Transverse colon (tissue), 4 donors: ENCODE measurements at regions not wholly inside any gene's neighbourhood (a gene's known extent, or its start where the extent isn't known, plus 50 kb on each side); places are given as distances from the start of the nearest gene placed in this dataset.

ENCODE experiments used
- EP300 ChIP-seq: sonication (generic); formaldehyde crosslinking; IDR thresholded peaks from one replicate; pipeline ENCODE4 v1.6.1; 2017; ENCODE audit warnings: antibody characterized with exemption, low read depth
- POLR2A ChIP-seq: fragments of 450-650 bp; IDR thresholded peaks from one replicate; pipeline ENCODE4 v1.6.1; 2016; ENCODE audit warnings: antibody characterized with exemption, mild to moderate bottlenecking, moderate library complexity
- POLR2AphosphoS5 ChIP-seq, 3 donors: sonication (generic); formaldehyde crosslinking; IDR thresholded peaks; one replicate each; pipeline ENCODE4 v1.6.1; 2016; ENCODE audit warnings: antibody characterized with exemption in 3 of 3
- TF ChIP-seq, protein P1 (sequence below), 5 experiments: fragments of 200-600 bp in 3 of 5; fragments of 450-650 bp in 2 of 5; sonication (generic) in 3 of 5; IDR thresholded peaks; 1 replicate in 2 of 5; 2 replicates in 3 of 5; pipeline ENCODE4 v1.5.1; 2016 to 2017; ENCODE audit warnings: antibody characterized with exemption in 5 of 5, inconsistent platforms in 3 of 5, mild to moderate bottlenecking in 2 of 5, moderate library complexity in 1 of 5

- TF ChIP-seq, protein P1, sequence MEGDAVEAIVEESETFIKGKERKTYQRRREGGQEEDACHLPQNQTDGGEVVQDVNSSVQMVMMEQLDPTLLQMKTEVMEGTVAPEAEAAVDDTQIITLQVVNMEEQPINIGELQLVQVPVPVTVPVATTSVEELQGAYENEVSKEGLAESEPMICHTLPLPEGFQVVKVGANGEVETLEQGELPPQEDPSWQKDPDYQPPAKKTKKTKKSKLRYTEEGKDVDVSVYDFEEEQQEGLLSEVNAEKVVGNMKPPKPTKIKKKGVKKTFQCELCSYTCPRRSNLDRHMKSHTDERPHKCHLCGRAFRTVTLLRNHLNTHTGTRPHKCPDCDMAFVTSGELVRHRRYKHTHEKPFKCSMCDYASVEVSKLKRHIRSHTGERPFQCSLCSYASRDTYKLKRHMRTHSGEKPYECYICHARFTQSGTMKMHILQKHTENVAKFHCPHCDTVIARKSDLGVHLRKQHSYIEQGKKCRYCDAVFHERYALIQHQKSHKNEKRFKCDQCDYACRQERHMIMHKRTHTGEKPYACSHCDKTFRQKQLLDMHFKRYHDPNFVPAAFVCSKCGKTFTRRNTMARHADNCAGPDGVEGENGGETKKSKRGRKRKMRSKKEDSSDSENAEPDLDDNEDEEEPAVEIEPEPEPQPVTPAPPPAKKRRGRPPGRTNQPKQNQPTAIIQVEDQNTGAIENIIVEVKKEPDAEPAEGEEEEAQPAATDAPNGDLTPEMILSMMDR (IDR thresholded peaks at IDR 0.05): no peak
- no peak for TF ChIP-seq EP300
- TF ChIP-seq POLR2A: no peak
- TF ChIP-seq POLR2AphosphoS5 (IDR thresholded peaks at IDR 0.05): no peak
Measured at GRCh38 chr1:170874671-170875070, 60.7 kb upstream of the MROH9 start.
